K562 (cell line): ENCODE measurements at regions not wholly inside any gene's neighbourhood (a gene's known extent, or its start where the extent isn't known, plus 50 kb on each side); places are given as distances from the start of the nearest gene placed in this dataset.

Experiments
- ATF7 ChIP-seq: fragments of 450-650 bp; IDR thresholded peaks from 2 replicates; pipeline ENCODE4 v1.7.1; 2014; ENCODE audit warnings: mild to moderate bottlenecking, moderate library complexity
- COPS2 ChIP-seq: fragments of 450-650 bp; conservative IDR thresholded peaks from 2 replicates; pipeline ENCODE4 v1.6.1; 2016; ENCODE audit warnings: mild to moderate bottlenecking, moderate library complexity
- KAT8 ChIP-seq: fragments of 450-650 bp; IDR thresholded peaks from 2 replicates; pipeline ENCODE4 v1.6.1; 2016; ENCODE audit warnings: low read depth, mild to moderate bottlenecking
- MED1 ChIP-seq: sonication (generic); formaldehyde crosslinking; IDR thresholded peaks from 2 replicates; pipeline ENCODE4 v1.8.1; 2023; ENCODE audit warnings: missing genetic modification reagents, borderline replicate concordance
- NUFIP1 ChIP-seq: fragments of 450-650 bp; IDR thresholded peaks from 2 replicates; pipeline ENCODE4 v1.6.1; 2018; ENCODE audit not compliant: partially characterized antibody
- POLR2AphosphoS5 ChIP-seq: IDR thresholded peaks from 2 replicates; pipeline ENCODE4 v1.6.1; 2011; ENCODE audit warnings: mild to moderate bottlenecking, low read depth, low read length, moderate library complexity; ENCODE audit not compliant: control insufficient read depth, insufficient read depth
- PYGO2 ChIP-seq: fragments of 450-650 bp; IDR thresholded peaks from 2 replicates; pipeline ENCODE4 v1.6.1; 2016; ENCODE audit warnings: mild to moderate bottlenecking, missing genetic modification characterization, moderate library complexity, missing compliant biosample characterization
- RFX1 ChIP-seq: fragments of 450-650 bp; IDR thresholded peaks from 2 replicates; pipeline ENCODE4 v1.6.1; 2016; ENCODE audit warnings: mild to moderate bottlenecking, moderate library complexity
- RUNX1 ChIP-seq: sonication (generic); IDR thresholded peaks from 2 replicates; pipeline ENCODE4 v1.6.1; 2016; ENCODE audit warnings: antibody characterized with exemption, low read depth
- ZC3H11A ChIP-seq: IDR thresholded peaks from 2 replicates; pipeline ENCODE4 v1.6.1; 2012; ENCODE audit warnings: low read depth, low read length, improper control_type of control experiment
- ZNF23 ChIP-seq: fragments of 250-450 bp; sonication (Bioruptor Pico); IDR thresholded peaks from 2 replicates; pipeline ENCODE4 v1.4.0; 2020; ENCODE audit warnings: mild to moderate bottlenecking
- ZNF347 ChIP-seq: fragments of 450-650 bp; formaldehyde crosslinking; IDR thresholded peaks from 2 replicates; pipeline ENCODE4 v1.4.0; 2020; ENCODE audit warnings: low read depth, mild to moderate bottlenecking, moderate library complexity
- TF ChIP-seq, protein P1 (sequence below): fragments of 450-650 bp; IDR thresholded peaks from 2 replicates; pipeline ENCODE4 v1.6.1; 2017; ENCODE audit warnings: antibody characterized with exemption, mild to moderate bottlenecking
- TF ChIP-seq, protein P2 (sequence below): fragments of 450-650 bp; formaldehyde crosslinking; IDR thresholded peaks from 2 replicates; pipeline ENCODE4 v1.4.0; 2020; ENCODE audit warnings: mild to moderate bottlenecking, moderate library complexity
- TF ChIP-seq, protein P3 (sequence below): sonication (generic); formaldehyde crosslinking; IDR thresholded peaks from 2 replicates; pipeline ENCODE4 v1.8.0; 2022; ENCODE audit warnings: missing genetic modification reagents, mild to moderate bottlenecking, moderate library complexity, borderline replicate concordance
- TF ChIP-seq, protein P4 (sequence below), 3 experiments: fragments of 200-800 bp in 1 of 3; sonication (Bioruptor generic) in 1 of 3; sonication (generic) in 1 of 3; formaldehyde crosslinking in 1 of 3; IDR thresholded peaks; 2 replicates each; pipeline versions ENCODE4 v1.6.1 to v1.8.0; 2016 to 2022; ENCODE audit warnings: mild to moderate bottlenecking in 2 of 3, missing compliant biosample characterization in 2 of 3, missing genetic modification characterization in 2 of 3, missing genetic modification reagents in 1 of 3

DNA sequence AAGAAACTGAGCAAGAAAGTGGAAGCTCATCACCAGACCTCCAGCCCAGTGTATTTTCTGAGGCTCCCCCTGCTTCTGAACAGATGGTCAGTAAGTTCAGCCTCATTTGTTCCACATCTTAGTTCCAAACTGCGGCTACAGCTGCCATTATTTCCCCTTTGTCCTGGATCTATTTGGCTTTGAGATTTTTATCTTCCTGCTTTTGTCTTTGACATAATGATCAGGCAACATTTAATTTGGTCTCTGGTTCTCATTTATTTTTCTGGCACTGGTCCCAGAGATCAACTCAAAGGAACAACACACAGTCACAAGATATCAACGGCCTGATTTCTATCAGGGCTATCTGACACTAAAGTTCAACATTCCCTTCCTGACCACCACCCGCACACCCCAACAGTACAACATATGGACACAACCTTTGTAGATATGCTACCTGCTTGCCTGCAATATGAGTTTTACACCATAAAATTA lies 137.5 kb downstream of the FAM76B start (continued):
- TF ChIP-seq, protein P1, sequence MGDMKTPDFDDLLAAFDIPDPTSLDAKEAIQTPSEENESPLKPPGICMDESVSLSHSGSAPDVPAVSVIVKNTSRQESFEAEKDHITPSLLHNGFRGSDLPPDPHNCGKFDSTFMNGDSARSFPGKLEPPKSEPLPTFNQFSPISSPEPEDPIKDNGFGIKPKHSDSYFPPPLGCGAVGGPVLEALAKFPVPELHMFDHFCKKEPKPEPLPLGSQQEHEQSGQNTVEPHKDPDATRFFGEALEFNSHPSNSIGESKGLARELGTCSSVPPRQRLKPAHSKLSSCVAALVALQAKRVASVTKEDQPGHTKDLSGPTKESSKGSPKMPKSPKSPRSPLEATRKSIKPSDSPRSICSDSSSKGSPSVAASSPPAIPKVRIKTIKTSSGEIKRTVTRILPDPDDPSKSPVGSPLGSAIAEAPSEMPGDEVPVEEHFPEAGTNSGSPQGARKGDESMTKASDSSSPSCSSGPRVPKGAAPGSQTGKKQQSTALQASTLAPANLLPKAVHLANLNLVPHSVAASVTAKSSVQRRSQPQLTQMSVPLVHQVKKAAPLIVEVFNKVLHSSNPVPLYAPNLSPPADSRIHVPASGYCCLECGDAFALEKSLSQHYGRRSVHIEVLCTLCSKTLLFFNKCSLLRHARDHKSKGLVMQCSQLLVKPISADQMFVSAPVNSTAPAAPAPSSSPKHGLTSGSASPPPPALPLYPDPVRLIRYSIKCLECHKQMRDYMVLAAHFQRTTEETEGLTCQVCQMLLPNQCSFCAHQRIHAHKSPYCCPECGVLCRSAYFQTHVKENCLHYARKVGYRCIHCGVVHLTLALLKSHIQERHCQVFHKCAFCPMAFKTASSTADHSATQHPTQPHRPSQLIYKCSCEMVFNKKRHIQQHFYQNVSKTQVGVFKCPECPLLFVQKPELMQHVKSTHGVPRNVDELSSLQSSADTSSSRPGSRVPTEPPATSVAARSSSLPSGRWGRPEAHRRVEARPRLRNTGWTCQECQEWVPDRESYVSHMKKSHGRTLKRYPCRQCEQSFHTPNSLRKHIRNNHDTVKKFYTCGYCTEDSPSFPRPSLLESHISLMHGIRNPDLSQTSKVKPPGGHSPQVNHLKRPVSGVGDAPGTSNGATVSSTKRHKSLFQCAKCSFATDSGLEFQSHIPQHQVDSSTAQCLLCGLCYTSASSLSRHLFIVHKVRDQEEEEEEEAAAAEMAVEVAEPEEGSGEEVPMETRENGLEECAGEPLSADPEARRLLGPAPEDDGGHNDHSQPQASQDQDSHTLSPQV, result no peak
- TF ChIP-seq PYGO2 (tag) (no peak), ZNF23 (CRISPR knock-in tag) (no peak), NUFIP1 (no peak), MED1 (CRISPR knock-in tag) (no peak), COPS2 (no peak), ZC3H11A (no peak), POLR2AphosphoS5 (no peak), ZNF347 (CRISPR knock-in tag) (no peak), ATF7 (no peak), RUNX1 (no peak), KAT8 (no peak), RFX1 (no peak)
- TF ChIP-seq, protein P2, sequence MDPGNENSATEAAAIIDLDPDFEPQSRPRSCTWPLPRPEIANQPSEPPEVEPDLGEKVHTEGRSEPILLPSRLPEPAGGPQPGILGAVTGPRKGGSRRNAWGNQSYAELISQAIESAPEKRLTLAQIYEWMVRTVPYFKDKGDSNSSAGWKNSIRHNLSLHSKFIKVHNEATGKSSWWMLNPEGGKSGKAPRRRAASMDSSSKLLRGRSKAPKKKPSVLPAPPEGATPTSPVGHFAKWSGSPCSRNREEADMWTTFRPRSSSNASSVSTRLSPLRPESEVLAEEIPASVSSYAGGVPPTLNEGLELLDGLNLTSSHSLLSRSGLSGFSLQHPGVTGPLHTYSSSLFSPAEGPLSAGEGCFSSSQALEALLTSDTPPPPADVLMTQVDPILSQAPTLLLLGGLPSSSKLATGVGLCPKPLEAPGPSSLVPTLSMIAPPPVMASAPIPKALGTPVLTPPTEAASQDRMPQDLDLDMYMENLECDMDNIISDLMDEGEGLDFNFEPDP, result no peak
- TF ChIP-seq, protein P3, sequence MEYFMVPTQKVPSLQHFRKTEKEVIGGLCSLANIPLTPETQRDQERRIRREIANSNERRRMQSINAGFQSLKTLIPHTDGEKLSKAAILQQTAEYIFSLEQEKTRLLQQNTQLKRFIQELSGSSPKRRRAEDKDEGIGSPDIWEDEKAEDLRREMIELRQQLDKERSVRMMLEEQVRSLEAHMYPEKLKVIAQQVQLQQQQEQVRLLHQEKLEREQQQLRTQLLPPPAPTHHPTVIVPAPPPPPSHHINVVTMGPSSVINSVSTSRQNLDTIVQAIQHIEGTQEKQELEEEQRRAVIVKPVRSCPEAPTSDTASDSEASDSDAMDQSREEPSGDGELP (CRISPR knock-in tag), result no peak
- TF ChIP-seq, protein P4, sequence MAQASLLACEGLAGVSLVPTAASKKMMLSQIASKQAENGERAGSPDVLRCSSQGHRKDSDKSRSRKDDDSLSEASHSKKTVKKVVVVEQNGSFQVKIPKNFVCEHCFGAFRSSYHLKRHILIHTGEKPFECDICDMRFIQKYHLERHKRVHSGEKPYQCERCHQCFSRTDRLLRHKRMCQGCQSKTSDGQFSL (CRISPR knock-in tag; IDR thresholded peaks at IDR 0.05), result no peak
- TF ChIP-seq, protein P4 (tag; IDR thresholded peaks at IDR 0.05), result no peak
